Body of pancreas (tissue), 4 donors: ENCODE measurements at regions not wholly inside any gene's neighbourhood (a gene's known extent, or its start where the extent isn't known, plus 50 kb on each side); places are given as distances from the start of the nearest gene placed in this dataset.
"Not testable (repeated sequence)": the region's sequence is repeated elsewhere in the genome, so short reads cannot be mapped to it uniquely, and the experiment has no call there.

Source experiments
- CTCF ChIP-seq, 7 experiments: fragments of 450-650 bp in 4 of 7; fragments of 200-600 bp in 3 of 7; sonication (generic) in 3 of 7; IDR thresholded peaks; one replicate each; pipeline ENCODE4 v1.5.1; 2016 to 2019; ENCODE audit warnings: antibody characterized with exemption in 7 of 7
- POLR2A ChIP-seq, 3 donors: fragments of 450-650 bp; IDR thresholded peaks; one replicate each; pipeline ENCODE4 v1.6.1; 2016; ENCODE audit warnings: antibody characterized with exemption in 3 of 3, mild to moderate bottlenecking in 2 of 3

GRCh38 chr12:31192689-31193088 lies 119.0 kb downstream of the DDX11 start:
- not testable (repeated sequence) for TF ChIP-seq POLR2A, CTCF (IDR thresholded peaks at IDR 0.05)
